HG02678 (cell line): ENCODE measurements at regions not wholly inside any gene's neighbourhood (a gene's known extent, or its start where the extent isn't known, plus 50 kb on each side); places are given as distances from the start of the nearest gene placed in this dataset.
"Not testable (repeated sequence)": the region's sequence is repeated elsewhere in the genome, so short reads cannot be mapped to it uniquely, and the experiment has no call there.

Experiments
- ATAC-seq: cut with Tn5 transposase; IDR thresholded peaks from one replicate; pipeline ENCODE4 v1.9.1; 2021; ENCODE audit warnings: mild to moderate bottlenecking, moderate library complexity; ENCODE audit not compliant: unreplicated experiment

DNA sequence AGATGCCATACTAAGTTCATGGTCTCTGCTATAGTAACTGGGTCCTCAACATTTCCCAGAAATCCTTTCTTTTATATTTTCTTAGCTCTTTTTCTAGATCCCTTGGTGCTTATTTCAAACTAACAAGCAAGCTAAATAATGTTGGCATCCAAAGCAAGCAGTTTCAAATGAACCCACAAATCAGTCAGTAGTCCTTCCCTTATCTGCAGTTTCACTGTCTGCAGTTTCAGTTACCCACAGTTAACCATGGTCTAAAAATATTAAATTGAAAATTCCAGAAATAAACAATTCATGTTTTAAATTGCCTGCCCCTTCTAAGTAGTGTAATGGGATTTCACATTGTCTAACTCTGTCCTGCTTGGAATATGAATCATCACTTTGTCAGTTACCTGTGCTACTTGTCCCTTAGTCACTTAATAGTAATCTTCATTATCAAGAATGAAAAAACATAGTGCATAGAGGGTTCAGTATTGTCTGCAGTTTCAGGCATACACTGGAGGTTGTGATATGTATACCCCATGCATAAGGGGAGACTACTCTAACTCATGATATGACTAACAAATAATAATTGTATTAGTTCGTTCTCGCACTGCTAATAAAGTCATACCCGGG lies 633.7 kb downstream of the MECOM start:
- no peak for ATAC-seq

DNA sequence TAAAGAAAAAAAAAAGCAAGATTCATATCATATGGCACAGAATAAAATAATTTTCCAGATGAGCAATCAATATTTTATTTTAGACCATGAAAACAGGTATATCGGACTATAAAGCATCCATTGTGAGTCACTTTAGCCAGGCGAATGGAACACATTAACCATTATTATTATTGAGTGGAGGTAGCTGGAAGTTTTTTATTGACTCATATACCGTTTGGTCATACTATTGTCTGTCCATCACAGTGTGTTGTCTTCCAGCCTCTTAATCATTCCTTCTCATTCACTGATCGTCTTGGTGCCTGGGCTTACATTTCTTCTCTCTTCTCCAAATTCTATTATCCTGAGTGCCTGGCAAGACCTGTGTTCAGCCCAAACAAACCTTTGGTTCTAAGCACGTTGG lies 634.8 kb downstream of the MECOM start:
- ATAC-seq = no peak

DNA sequence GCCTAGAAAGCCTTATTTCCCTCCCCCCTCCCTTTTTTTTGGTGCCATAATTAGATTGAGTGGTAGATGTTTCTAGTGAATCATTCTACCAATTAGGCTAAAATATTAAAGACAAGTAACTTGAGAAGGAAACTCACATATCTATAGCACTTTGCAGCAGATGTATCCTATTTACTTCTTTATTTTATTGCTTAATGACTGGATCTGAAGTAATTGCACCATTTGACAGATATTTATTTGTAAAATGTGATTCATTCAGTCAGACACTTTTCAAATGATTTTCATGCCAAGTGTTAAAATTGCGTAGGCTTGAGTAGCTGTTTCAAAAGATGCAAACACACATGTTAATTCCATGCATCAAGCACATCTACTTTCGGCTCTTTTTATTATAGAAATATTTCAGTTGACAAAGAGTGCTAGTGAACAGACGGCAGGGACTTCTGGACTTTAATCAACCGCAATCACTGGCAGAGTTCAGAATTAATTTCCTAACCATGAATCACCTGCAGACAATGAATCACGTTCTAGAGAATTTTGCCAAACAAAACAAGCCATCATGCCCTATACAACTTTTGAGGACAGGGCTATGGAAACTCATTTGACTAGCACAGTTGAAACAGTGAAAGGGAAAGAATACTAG lies 636.8 kb downstream of the MECOM start:
- no peak for ATAC-seq

DNA sequence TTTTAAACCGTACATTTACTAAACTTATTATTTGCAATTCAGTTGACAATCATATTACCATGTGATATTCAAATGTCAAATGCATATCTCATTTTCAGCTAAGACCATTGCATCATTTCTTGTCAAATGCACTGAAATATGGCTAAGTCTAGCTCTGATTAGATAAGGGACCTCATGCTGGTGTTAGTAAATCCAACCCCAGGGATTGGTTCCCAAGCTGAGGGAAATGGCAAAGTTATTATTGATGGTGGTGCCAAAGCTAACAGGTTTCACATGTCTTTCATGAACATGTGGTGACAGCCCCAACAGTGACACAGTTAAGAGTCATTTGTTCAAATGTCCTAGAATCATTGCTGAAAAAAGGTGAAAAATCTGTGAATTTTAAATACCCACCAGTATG lies 641.1 kb downstream of the MECOM start:
- no peak for ATAC-seq

DNA sequence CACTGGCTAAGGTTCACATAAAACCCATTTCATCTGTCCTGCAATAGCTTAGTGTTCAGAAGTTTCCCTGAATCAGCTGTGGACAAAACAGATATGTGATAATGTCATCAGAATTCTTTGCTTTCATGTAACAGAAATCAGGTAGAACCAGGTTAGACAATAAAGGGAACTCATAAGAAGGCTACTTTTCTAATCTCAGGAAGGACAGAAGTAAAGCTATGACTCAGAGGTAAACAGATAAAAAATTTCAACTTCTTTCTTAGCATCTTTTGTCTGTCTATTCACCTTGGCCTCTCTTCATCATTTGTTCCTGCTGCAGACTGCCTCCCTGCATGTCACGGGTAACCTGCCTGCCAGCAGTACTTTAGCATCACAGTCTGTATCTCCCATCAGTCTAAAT lies 643.1 kb downstream of the MECOM start:
- ATAC-seq = no peak

DNA sequence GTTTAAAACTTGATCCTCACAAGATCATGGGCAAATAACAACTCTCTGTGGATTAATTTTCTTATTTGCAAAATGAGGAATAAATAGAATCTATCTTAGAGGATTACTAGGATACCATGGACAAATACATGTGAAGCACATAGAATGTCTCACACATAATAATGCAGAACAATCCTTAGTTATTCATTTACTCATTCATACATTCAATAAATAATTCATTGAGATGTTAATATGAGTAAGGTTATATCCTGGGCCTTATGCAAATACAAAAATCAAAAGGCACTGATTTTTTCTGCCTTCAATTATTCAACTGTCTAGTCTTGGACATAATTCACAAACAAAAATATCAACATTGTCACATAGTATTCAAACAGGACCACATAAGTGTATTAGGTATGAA lies 654.1 kb downstream of the MECOM start:
- no peak for ATAC-seq

DNA sequence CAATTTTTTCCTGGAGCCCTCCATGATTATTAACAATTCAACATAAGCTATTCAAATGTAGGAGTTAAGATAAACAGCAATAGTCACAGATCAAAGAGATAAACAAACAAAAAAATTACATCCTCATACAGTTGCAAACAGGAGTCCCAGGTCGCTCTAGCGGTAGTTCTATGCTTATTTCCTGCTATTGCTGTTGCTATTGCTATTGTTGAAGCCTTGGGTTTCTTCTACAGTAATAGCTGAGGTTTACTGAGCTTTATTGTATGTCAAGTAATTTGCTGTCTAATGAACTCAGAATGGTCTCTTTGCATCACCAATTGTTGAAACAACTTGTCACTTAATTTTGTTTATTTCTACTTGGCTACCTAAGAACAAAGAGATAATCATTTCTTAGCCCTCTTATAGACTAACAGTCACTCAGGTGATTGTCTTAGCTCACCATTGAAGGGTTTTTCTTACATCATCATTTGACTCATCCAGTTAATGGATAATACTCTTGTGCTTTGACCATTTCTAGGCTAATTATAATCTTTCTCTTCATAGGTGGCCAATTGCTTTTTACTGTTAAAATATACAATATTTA lies 654.6 kb downstream of the MECOM start:
- no peak for ATAC-seq

DNA sequence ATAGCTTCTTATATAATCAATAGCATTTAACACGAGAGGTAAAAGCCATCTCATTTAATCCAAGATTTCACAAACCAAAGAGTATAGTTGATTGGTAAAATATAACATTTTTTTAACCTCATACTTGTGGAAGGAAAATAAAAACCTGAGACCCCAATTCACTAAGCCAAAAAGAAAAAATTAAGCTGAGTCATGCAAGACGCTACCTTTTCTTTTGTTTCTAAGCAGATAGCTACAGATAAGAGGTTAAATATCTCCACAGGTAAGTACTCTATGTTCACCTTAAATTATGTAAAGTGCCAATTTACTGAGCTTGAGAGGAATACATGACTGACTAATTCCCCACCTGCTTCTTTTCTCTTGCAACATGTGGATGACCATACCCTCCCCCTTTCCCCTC lies 656.4 kb downstream of the MECOM start:
- ATAC-seq = no peak

DNA sequence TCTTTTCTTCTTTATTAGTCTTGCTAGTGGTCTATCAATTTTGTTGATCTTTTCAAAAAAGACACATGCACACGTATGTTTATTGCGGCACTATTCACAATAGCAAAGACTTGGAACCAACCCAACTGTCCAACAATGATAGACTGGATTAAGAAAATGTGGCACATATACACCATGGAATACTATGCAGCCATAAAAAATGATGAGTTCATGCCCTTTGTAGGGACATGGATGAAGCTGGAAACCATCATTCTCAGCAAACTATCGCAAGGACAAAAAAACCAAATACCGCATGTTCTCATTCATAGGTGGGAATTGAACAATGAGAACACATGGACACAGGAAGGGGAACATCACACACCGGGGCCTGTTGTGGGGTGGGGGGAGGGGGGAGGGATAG lies 657.1 kb downstream of the MECOM start:
- not testable (repeated sequence) for ATAC-seq

DNA sequence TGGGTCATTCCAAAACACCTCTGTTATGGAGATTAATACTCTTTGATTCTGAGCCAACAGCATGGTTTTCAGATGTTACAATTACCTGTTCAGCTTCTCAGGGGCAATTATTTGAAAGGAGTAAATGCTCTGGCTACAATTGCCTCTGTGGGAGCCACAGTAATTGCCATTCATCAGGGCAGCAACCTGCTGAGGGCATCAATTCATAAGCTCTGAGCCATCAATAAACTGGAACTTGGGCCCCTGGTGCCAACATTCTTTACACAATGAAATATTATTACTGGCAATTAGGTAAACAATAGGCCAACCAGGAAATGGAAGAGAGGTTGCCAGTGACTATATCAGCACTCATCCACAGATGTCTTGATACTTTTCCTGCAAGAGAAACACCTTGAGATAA lies 660.8 kb downstream of the MECOM start:
- no peak for ATAC-seq

DNA sequence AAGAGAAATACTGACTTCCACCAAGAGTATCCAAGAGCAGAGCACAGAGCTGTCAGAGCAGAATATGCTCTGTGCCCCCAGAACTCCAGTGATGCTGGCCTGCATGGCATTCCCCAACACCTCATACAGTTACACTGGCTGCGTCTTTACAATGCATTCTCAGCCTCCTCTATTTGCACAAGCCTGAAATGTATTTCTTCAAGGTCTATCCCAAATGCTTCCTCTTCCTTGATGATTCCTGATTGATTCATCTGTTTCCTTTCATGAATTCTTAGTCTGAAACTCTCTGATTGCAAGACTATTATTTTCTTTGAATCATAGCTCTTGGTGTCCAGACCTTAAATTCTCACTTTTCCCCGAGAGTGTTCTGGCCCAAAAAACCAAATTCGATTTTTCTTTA lies 664.7 kb downstream of the MECOM start:
- ATAC-seq = no peak

DNA sequence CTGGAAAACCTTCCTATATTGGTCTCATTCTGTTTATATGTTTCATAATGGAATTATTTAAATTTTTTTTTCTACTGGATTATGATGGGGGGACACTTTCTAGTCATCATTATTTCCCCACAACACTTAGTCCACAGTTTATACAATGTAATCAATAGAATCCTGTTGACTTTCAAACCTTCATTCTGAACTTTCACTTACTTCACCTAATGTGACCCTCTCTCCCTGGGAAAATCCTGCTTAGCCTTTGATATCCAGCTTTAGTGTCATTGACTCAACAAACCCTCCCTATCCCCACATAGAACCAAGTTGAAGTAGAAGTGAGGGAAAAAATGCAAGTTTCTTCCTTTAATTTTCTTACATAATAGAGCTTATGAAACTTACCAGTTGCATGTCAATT lies 666.0 kb downstream of the MECOM start:
- no peak for ATAC-seq

DNA sequence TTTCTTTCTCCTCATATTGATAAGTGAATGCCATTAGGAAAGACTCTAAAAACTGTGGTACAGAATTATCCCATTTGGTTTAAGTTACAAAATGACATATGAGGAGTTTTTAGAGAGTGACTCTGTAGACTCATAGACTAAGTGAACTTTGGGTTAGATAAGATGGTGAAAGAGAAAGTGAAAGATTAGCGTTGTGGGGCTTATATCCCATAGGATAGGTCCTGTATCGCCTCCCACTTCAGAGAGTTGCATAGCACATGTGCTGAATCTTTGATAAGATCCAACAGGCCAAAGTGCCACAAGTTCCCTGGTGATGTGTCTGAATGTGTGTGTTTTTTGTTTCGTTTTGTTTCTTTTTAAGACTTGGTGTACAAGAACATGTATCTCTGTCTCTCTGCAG lies 666.9 kb downstream of the MECOM start:
- ATAC-seq = no peak

DNA sequence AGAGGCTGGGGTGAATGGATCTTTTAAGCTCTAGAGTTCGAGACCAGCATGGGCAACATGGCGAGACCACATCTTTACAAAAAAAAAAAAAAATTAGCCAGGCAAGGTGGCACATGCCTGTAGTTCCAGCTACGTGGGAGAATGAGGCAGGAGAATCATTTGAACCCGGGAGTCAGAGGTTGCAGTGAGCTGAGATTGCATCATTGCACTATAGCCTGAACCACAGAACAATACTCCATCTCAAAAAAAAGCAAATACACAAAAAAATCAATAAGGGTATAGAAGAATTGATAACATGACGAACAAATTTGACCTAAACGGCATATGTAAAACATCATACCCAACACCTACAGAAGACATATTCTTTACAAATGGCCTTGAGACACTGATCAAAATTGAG lies 668.4 kb downstream of the MECOM start:
- no peak for ATAC-seq

DNA sequence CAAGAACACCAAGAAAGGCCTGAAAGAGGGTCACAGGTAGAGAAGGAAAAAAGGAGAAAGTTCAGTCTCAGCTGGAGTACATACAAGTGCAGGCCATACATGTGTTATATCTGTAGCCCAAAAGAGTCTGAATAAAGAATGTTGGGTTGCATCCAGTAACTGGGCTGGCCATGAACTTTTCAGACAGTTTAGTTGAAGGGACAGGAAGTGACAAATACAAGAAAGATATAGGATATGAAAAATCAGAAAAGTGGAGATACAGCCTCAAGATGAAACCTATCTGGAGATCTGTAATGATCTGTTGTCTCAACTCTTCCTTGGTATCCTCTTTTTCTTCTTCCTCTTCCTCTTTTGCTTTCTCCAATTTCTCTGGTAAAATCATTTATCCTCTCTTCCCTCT lies 671.7 kb downstream of the MECOM start:
- ATAC-seq = no peak

DNA sequence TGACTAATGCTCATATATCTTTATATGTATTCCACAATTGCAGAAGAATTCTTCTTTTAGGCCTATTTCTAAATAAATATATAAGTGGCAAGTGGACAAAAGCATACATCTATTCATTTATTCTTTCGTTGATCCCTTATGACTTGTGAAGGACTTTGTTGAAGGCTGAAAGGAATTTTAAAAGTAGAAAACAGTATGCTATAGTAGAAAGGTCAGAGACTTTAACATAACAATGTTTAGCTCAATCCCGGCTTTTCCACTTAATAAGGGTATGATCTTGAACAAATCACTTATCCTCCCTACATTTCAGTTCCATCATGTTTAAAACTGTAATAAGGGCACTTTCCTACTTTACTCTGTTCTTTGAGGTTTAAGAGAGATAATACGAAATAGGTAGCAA lies 672.9 kb downstream of the MECOM start:
- no peak for ATAC-seq

DNA sequence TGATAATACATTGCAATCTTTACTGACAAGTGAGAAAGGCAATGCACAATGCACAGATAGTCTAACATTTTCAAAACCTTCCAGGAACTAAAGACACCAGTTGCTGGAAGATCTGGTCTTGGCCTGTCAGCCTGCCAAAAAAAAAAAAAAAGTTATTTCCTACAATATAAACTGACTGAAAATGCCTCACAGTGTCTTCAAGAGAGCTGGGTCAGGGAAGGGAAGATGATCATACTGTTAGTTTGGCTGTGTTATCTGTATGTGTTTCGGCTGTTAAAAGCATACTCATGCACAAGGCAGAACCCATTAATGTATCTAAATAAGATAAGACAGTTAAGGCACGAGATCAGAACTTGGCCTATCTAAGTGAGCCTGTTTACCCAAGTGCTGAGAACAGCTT lies 673.4 kb downstream of the MECOM start:
- ATAC-seq = no peak

DNA sequence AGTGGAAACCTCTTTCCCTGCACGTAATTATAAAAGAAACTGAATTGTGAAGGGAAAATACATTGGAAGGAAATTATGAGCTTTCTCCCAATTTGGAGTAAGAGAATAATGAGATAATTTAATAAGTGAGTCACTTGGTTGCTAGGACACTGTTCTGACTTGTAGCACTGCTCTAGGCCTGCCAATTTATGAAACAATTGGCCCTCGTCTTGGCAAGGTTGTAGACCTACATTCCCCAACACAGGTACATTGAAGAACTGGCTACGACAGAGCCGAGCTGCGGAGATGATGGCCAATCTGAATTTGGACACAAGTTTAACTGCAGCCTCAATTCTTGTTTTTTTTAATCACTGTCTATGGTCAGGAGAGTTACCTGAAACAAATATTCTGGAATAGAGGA lies 674.1 kb downstream of the MECOM start:
- no peak for ATAC-seq

DNA sequence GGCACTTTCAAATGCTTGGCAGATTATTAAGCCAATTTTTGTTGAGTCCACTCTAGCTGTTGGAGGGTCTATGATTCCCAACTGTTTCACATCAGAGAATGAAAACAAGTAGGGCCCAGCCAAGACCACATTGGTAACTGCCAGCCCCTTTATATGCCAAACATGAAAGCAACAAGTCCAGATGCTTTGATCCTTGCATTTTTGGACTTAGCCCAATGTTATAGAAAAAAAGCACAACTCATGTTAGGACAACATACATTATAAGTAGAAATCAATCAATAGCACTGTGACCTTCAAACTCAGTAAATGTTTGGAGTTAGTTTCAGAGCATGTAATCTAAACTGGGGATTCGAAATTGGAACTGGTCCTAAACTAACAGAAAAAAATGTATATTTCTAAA lies 674.7 kb downstream of the MECOM start:
- no peak for ATAC-seq

DNA sequence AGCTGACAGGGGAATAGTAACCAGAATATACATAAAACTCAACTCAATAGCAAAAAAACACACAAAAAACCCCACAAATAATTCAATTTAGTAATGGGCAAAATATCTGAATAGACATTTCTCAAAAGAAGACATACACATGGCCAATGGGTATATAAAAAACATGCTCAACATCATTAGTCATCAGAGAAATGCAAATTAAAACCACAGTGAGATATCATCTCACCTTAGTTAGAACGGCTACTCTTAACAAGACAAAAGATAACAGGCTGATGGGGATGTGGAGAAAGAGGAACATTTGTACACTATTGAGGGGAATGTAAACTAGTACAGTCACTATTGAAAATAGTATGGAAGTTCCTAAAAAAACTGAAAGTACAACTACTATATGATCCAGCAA lies 678.6 kb downstream of the MECOM start:
- no peak for ATAC-seq

DNA sequence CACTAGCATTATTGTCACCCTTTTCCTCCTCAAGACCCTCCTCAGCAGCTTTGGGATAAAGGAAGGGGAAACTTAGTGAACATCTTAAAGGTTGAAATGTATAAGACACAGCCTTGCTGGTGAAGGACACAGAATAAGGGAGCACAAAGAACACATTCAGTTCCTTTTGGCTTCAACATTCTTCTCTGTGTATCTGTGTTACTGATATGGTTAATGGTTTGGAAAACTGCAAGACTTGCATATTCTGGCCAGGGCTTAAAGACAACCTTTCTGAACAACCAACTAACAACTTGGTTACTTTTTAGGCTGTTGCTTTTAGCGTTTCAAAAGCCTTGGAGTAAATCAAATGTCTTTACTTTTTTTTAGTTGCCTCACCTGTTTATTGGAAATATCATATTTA lies 680.5 kb downstream of the MECOM start:
- ATAC-seq = no peak

DNA sequence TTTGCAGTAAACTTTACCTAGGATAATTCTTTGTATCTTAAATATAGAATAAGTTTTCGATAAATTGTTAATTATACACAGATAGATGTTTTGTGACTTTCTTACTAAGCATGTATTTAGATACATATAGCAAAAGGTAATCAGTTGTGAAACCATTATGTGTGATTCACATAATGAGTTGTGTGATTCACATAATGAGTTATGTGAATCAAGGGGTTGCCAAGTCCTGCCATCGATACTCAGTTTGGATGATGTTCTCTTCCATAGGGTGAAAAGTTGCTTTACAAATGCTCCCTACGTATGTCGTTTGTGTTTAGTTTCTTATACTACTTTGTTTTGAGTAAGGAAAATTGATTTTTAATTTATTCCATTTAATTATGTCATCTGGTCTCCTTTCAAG lies 682.1 kb downstream of the MECOM start:
- ATAC-seq = no peak
